HG03469 (cell line): ENCODE measurements at regions not wholly inside any gene's neighbourhood (a gene's known extent, or its start where the extent isn't known, plus 50 kb on each side); places are given as distances from the start of the nearest gene placed in this dataset.
"Not testable (repeated sequence)": the region's sequence is repeated elsewhere in the genome, so short reads cannot be mapped to it uniquely, and the experiment has no call there.

Experiments used
- ATAC-seq: cut with Tn5 transposase; IDR thresholded peaks from one replicate; pipeline ENCODE4 v1.9.1; 2021; ENCODE audit warnings: mild to moderate bottlenecking, moderate library complexity, moderate number of reproducible peaks; ENCODE audit not compliant: unreplicated experiment

- no peak for ATAC-seq
Observed at GRCh38 chr3:110576960-110577359, 494.7 kb upstream of the NECTIN3 start.

DNA sequence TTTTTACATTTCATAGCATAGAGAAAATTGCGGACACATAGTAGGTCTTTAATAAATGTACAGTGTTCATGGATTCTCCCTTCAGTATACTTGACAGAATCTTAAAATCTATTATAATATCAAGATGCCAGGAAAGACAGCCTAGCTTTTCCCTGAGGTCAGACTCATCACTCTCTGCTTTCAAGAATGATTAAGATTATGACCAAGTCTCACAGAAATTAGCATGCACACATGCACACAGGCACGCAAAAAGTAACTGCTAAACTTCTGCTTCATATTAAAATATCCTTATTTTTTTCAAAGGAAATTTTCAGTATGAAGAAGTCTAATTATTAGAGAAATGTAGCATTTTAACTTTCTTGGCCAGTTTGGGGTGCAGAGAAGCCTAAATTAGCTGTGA lies 493.8 kb upstream of the NECTIN3 start:
- ATAC-seq = no peak

GRCh38 chr3:110579840-110580550 lies 491.6 kb upstream of the NECTIN3 start:
- ATAC-seq = no peak

GRCh38 chr3:110583373-110583935 lies 488.2 kb upstream of the NECTIN3 start:
- ATAC-seq = no peak

GRCh38 chr3:110588906-110589305 lies 482.7 kb upstream of the NECTIN3 start:
- ATAC-seq = no peak

DNA sequence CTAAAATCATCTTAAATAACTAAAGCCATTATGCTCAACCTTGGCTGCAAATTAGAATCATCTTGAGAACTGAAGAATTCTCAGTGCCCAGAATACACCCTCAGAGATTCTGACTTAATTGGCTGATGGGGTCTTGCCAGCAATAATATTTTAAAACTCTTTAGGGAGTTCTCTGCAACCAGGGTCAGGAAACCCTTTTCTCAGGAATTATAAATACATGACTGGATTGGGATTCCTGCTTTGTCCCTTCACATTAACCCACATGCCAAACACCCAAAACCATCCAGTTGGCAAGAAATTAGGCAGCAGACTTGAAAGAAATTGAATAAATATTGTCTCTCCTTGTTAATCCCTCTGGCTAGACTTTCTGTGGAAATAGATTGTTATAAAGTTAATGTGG lies 482.3 kb upstream of the NECTIN3 start:
- no peak for ATAC-seq

- ATAC-seq = no peak
Observed at GRCh38 chr3:110593749-110594148, 477.9 kb upstream of the NECTIN3 start.

- ATAC-seq = no peak
Observed at GRCh38 chr3:110598847-110599490, 472.6 kb upstream of the NECTIN3 start.

- no peak for ATAC-seq
Observed at GRCh38 chr3:110608566-110608965, 463.1 kb upstream of the NECTIN3 start.

DNA sequence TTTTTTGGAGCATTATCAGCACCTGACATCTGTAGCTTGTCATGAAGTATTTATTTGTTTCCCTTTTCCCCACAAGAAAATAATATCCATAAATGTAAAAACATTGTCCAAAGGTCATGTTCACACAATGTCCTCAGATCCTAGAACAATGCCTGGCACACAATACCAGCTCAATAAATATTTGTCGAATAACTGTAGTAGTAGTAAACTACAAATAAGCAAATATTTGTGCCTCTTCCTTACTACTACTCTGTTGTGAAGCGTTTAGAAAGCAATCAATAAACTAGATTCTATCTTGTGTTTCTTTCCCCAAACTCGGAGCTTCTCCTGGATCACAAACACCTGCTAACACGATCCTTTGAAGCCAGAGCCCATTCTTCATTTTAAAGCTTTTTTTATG lies 459.6 kb upstream of the NECTIN3 start:
- no peak for ATAC-seq

- no peak for ATAC-seq
Observed at GRCh38 chr3:110614186-110614585, 457.4 kb upstream of the NECTIN3 start.

GRCh38 chr3:110615454-110615853 lies 456.2 kb upstream of the NECTIN3 start:
- no peak for ATAC-seq

DNA sequence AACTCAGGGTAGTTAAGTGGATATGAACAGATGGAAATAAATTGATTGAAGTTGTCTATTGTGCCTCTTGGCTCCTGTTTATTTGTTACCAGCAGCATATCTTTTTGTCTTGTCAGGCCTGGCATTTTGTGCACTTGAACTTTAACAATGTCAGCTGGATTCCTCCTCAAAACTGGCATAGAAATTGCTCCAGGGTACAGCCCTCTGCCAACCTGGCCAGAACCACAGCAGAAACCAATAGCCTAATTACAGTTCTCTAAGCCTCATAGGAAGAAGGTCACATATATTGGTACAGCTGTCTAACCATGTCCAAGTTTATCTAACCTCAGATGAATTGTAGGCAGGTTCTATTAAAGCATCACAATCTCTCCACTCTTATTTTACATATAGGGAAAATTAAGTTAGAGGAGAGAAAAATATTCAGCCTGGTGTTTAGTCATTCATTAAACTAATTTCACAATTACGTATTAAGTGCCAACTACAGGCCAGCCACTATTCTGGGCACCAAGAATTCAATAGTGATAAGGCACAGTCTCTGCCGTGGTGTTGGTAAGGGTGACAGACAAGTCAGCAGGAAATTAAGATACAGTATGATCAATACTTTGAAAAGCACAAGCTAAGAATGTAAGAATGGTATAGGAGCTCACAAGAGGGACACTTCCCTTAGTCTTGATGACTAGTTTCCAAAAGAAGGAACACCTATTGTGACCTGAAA lies 452.9 kb upstream of the NECTIN3 start:
- ATAC-seq = no peak

- ATAC-seq = no peak
Observed at GRCh38 chr3:110620118-110620517, 451.5 kb upstream of the NECTIN3 start.

DNA sequence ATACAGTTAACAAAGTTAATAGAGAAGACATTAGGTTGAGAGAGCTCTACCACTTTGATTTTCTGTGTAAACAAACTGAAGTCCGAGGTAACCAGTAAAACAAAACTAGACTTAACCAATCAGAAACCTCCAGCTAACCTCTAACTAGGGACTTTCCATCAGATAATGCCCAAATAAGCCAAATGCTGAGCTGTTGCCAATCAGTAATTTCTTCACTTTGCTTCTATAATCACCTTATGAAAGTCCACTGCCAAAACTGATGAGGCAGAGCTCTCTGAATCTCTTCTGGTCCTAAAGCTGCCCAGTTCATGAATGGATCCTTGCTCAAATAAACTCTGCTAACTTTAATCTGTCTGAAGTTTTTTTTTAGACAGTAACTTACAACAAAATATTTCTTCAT lies 448.0 kb upstream of the NECTIN3 start:
- peak; percentile 48 for ATAC-seq

DNA sequence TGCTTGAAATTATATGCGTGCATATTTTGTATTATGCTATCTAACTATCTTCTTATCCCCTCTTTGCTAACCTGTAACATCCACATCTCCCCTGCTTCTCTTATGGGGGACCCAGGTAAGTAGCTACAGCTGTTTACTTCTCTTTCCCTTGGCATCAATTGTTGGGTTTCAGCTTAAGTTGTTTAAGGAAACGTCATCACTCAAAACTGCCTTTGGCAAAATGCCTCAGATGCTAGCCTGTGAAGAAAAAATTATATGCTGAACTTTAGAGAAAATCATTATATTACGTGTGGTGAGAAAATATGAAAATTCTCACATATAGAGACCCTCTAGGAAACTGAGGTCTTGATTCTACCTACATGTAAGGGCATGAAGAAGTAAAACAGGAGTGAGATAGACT lies 447.0 kb upstream of the NECTIN3 start:
- no peak for ATAC-seq

- ATAC-seq = no peak
Observed at GRCh38 chr3:110625201-110625747, 446.3 kb upstream of the NECTIN3 start.

DNA sequence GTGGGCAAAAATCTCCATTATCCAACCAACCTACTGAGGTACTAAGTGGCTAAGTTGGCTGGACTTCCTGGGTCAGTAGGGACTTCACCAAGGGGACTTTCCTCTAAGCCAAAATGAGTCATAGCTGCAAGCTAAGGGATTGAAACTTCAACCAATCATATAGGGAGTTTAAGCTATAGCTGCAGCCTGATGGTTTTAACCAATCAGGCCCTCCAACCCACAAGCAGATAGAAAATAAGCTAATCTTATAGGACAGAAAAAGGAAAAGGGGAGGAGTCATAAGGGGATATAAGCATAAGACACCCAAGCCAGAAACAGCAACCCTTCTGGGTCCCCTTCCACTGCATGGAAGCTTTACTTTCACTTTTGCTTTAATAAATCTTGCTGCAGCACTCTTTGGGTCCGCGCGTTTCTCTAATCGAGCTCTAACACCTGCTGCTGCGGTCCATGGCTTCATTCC lies 444.9 kb upstream of the NECTIN3 start:
- not testable (repeated sequence) for ATAC-seq

GRCh38 chr3:110628650-110629301 lies 442.8 kb upstream of the NECTIN3 start:
- ATAC-seq = no peak

DNA sequence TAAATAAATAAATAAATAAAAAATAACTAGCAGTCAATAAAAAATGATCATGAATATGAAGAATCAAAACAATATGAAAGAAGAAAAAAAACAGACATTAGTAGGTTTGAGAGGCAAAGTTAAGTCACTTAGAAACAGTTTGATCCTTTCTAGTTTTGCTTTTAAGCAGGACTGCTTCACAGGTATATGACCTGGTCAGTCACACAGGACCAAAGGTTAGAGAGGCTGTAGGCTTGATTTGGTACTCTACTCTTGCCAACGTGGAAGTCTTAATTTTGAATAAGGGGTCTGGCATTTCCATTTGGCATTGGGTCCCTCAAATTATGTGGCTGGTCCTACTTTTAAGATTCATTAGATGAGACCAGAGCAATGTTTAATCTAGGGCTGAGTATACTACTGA lies 441.7 kb upstream of the NECTIN3 start:
- no peak for ATAC-seq

DNA sequence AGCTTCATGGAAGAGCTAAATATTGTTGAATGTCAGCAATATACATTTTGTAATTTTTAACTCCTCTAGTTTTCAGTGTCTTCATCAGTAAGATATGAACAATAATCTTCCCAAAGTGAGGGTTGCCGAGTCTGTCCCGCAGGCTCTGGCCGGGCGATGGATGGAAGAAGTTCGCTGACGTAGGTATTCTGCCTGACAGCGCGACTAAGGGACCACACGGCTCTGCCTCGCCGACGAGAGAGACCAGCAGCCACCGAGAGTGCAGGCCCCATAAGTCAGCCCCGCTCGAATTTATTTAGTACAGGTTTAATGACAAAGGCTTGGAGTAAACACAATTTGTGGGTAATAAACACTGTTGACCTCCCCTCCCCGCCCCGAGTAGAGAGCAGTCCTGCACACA lies 427.4 kb upstream of the NECTIN3 start:
- no peak for ATAC-seq
